IPS DF 6.9 (cell line): ENCODE measurements at regions not wholly inside any gene's neighbourhood (a gene's known extent, or its start where the extent isn't known, plus 50 kb on each side); places are given as distances from the start of the nearest gene placed in this dataset.
"Not testable (repeated sequence)": the region's sequence is repeated elsewhere in the genome, so short reads cannot be mapped to it uniquely, and the experiment has no call there.

ENCODE experiments used
- DNase-seq: peaks from one replicate; pipeline ENCODE4 v3.0.0-alpha.2; 2013; ENCODE audit warnings: low read depth, low spot score
- H3K27ac ChIP-seq: one replicate; pipeline ENCODE4 v1.5.1; 2013; ENCODE audit warnings: low read length, control low read depth
- H3K27me3 ChIP-seq: 2 replicates; pipeline ENCODE4 v1.6.1; 2013; ENCODE audit warnings: mild to moderate bottlenecking, low read length; ENCODE audit not compliant: control insufficient read depth, insufficient read depth
- H3K36me3 ChIP-seq: 2 replicates; pipeline ENCODE4 v1.6.1; 2013; ENCODE audit warnings: low read length; ENCODE audit not compliant: control insufficient read depth, insufficient read depth
- H3K4me1 ChIP-seq: 2 replicates; pipeline ENCODE4 v1.6.1; 2013; ENCODE audit warnings: low read length; ENCODE audit not compliant: control insufficient read depth, insufficient read depth
- H3K4me3 ChIP-seq: 2 replicates; pipeline ENCODE4 v1.5.1; 2013; ENCODE audit warnings: mild to moderate bottlenecking, low read length
- H3K9me3 ChIP-seq: 2 replicates; pipeline ENCODE4 v1.6.1; 2013; ENCODE audit warnings: low read length, inconsistent platforms; ENCODE audit not compliant: control insufficient read depth, insufficient read depth
- WGBS: extraction: QIAGEN DNeasy Blood & Tissue Kit; methylation state at CpG from one replicate; pipeline ENCODE4 v1.1.7; 2013; ENCODE audit warnings: mixed read lengths, missing lambda C conversion rate; ENCODE audit not compliant: insufficient read length, insufficient coverage; 5-methylcytosine and 5-hydroxymethylcytosine counted together

GRCh38 chr2:89960570-89960969 lies 1269.1 kb downstream of the RPIA start:
- DNase-seq, H3K27ac ChIP-seq, H3K4me3 ChIP-seq, H3K36me3 ChIP-seq, H3K9me3 ChIP-seq, H3K4me1 ChIP-seq, H3K27me3 ChIP-seq: not testable (repeated sequence)
- no CpG with 5 or more reads among the region's 2 CpGs for WGBS

- not testable (repeated sequence) for H3K27me3 ChIP-seq, H3K36me3 ChIP-seq, H3K9me3 ChIP-seq, H3K4me1 ChIP-seq, H3K27ac ChIP-seq, DNase-seq, H3K4me3 ChIP-seq
- no CpG with 5 or more reads among the region's 3 CpGs for WGBS
Observed at GRCh38 chr2:89968567-89968966, 1277.1 kb downstream of the RPIA start.

- DNase-seq, H3K9me3 ChIP-seq, H3K4me1 ChIP-seq, H3K27ac ChIP-seq, H3K36me3 ChIP-seq, H3K27me3 ChIP-seq, H3K4me3 ChIP-seq: not testable (repeated sequence)
- WGBS: no CpG with 5 or more reads among the region's 4 CpGs
Observed at GRCh38 chr2:89969190-89969589, 1277.7 kb downstream of the RPIA start.

- not testable (repeated sequence) for H3K27me3 ChIP-seq, DNase-seq, H3K4me3 ChIP-seq, H3K4me1 ChIP-seq, H3K36me3 ChIP-seq, H3K9me3 ChIP-seq, H3K27ac ChIP-seq
- WGBS: no CpG with 5 or more reads among the region's 3 CpGs
Observed at GRCh38 chr2:89973849-89974248, 1282.4 kb downstream of the RPIA start.

- not testable (repeated sequence) for DNase-seq, H3K4me1 ChIP-seq, H3K36me3 ChIP-seq, H3K4me3 ChIP-seq, H3K27me3 ChIP-seq, H3K9me3 ChIP-seq, H3K27ac ChIP-seq
- WGBS: no CpG with 5 or more reads among the region's 2 CpGs
Observed at GRCh38 chr2:89979826-89980537, 1288.5 kb downstream of the RPIA start.

GRCh38 chr2:89982246-89982645 lies 1290.8 kb downstream of the RPIA start:
- H3K36me3 ChIP-seq, H3K27ac ChIP-seq, H3K4me1 ChIP-seq, H3K4me3 ChIP-seq, DNase-seq, H3K27me3 ChIP-seq, H3K9me3 ChIP-seq: not testable (repeated sequence)
- WGBS: no CpG with 5 or more reads among the region's 4 CpGs

- not testable (repeated sequence) for H3K9me3 ChIP-seq, H3K27me3 ChIP-seq, H3K4me3 ChIP-seq, H3K27ac ChIP-seq, DNase-seq, H3K36me3 ChIP-seq, H3K4me1 ChIP-seq
- WGBS: no CpG with 5 or more reads among the region's 3 CpGs
Observed at GRCh38 chr2:89985650-89986049, 1294.2 kb downstream of the RPIA start.

GRCh38 chr2:89986532-89986931 lies 1295.1 kb downstream of the RPIA start:
- not testable (repeated sequence) for H3K27me3 ChIP-seq, DNase-seq, H3K27ac ChIP-seq, H3K9me3 ChIP-seq, H3K4me3 ChIP-seq, H3K4me1 ChIP-seq, H3K36me3 ChIP-seq
- no CpG with 5 or more reads among the region's 4 CpGs for WGBS

GRCh38 chr2:89996779-89997178 lies 1305.3 kb downstream of the RPIA start:
- H3K27ac ChIP-seq, H3K36me3 ChIP-seq, H3K27me3 ChIP-seq, H3K4me1 ChIP-seq, DNase-seq, H3K9me3 ChIP-seq, H3K4me3 ChIP-seq: not testable (repeated sequence)

GRCh38 chr2:90004553-90004952 lies 1313.1 kb downstream of the RPIA start:
- H3K9me3 ChIP-seq, H3K4me3 ChIP-seq, H3K36me3 ChIP-seq, H3K27me3 ChIP-seq, H3K27ac ChIP-seq, H3K4me1 ChIP-seq, DNase-seq: not testable (repeated sequence)

GRCh38 chr2:90010442-90011100 lies 1319.1 kb downstream of the RPIA start:
- not testable (repeated sequence) for DNase-seq

More at GRCh38 chr2:90010442-90011100, 1319.1 kb downstream of the RPIA start:
- not testable (repeated sequence) for H3K4me3 ChIP-seq, H3K27me3 ChIP-seq, H3K27ac ChIP-seq, H3K36me3 ChIP-seq, H3K9me3 ChIP-seq, H3K4me1 ChIP-seq
- no CpG with 5 or more reads among the region's 4 CpGs for WGBS
